GM18499 (cell line): ENCODE measurements at regions not wholly inside any gene's neighbourhood (a gene's known extent, or its start where the extent isn't known, plus 50 kb on each side); places are given as distances from the start of the nearest gene placed in this dataset.

ENCODE experiments used
- ATAC-seq: cut with Tn5 transposase; IDR thresholded peaks from one replicate; pipeline ENCODE4 v1.9.1; 2021; ENCODE audit warnings: moderate number of reproducible peaks; ENCODE audit not compliant: insufficient read depth, unreplicated experiment

DNA sequence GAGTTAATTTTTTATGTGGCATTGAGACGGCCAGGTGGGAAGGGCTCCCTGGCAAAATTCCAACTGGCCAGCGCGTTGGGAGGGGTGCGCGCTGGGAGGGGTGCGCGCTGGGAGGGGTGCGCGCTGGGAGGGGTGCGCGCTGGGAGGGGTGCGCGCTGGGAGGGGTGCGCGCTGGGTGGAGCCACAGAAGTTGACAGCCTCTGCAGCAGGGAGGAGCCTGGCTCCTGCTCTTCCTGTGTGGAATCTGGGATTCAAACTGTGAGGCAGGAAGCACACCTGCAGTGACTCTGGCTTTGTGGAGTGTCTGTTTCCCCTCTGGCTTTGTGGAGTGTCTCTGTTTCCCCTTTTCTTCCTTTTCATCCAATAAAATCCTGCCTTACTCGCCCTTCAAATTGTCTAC, 147.9 kb upstream of the CBLN2 start:
- no peak for ATAC-seq

DNA sequence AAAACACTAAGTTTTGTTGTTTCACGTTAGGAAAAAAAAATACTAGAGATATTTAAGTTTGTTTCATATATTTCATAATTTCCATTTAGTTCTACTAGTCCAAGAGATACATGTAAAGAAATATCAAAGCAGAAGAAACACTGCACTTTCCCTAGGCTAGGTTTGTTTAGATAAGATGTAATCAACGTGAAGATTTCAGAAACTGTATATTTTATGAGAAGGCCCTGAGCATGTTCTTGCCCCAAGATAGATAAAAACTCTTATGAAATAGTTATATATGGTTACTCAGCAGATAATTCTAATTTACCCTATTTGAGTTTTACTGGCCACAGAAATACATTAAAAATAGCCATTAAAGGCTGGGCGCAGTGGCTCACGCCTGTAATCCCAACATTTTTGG, 143.6 kb upstream of the CBLN2 start:
- ATAC-seq = no peak

DNA sequence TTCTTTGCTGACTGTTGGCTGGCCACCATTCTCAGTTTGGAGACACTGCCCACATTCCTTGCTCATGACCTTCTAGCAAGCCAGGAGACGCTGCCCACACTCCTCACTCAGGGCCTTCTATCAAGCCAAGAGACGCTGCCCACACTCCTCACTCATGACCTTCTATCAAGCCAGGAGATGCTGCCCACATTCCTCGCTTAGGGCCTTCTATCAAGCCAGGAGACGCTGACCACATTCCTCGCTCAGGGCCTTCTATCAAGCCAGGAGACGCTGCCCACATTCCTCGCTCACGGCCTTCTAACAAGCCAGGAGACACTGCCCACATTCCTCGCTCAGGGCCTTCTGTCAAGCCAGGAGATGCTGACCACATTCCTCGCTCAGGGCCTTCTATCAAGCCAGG, 131.3 kb upstream of the CBLN2 start:
- ATAC-seq = no peak

DNA sequence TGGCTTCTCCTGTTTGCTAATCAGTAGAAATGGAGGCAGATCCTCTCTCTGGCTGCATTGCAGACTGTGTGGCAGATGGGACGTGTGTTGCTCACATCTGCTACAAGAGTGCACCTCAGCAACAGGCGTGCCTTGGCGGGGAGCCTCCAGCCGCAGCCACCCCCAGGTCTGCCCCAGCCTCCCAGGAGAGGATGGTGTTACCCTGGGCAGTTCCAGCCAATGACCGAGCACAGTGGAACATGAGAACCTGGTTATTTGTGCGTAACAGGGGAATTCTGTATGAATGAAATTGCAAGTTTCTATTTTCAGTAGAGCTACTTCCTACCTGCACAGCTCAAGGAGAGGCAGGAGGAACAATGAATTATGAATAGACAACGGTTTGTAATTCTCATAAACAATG, 130.6 kb upstream of the CBLN2 start:
- peak; percentile 88 for ATAC-seq

DNA sequence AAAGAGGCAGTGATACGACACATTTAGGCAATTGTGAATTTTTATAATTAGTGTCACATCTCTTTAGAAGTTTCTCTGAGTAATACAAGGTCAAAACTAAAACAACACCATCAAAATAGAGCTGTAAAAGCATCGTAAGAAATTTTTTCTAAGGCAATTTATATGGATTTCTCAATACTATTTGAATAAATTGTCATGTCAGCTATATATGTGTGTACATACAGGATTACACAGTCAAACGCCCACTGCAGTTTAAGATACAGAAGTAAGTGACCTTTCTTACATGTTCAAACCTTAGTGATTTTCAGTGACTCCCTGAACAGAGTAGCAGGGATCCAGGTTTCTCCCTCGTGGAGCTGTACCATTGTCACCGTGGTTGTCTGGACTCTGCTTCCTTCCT, 129.1 kb upstream of the CBLN2 start:
- ATAC-seq = no peak

GRCh38 chr18:72672364-72673184, 128.4 kb upstream of the CBLN2 start:
- no peak for ATAC-seq

- no peak for ATAC-seq
Observed at GRCh38 chr18:72667932-72668331, 123.8 kb upstream of the CBLN2 start.

- peak; percentile 86 for ATAC-seq
Observed at GRCh38 chr18:72652990-72653593, 109.0 kb upstream of the CBLN2 start.

- no peak for ATAC-seq
Observed at GRCh38 chr18:72651033-72651432, 106.9 kb upstream of the CBLN2 start.

DNA sequence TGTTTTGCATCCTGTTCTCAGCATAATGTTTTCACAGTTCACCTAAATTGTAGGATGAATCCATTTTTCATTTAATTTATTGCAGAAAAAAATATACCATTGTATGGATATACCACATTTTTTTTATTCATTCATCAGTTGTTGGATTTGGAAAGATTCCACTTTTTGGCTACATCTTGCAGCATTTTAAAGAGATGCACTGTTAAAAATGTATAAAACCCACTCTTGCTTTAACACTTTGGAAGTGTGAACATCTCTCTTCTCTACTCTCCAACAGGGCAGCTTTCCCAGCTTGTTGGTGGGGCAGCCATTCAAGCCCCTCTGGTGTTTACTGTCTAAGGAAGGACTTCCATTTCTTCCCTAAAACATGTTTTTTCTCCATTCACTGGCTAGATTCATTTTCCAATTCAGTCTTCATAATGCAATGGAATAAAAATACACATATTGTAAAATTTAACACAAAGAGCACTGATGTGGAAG, 104.4 kb upstream of the CBLN2 start:
- no peak for ATAC-seq

- no peak for ATAC-seq
Observed at GRCh38 chr18:72648079-72648478, 103.9 kb upstream of the CBLN2 start.

DNA sequence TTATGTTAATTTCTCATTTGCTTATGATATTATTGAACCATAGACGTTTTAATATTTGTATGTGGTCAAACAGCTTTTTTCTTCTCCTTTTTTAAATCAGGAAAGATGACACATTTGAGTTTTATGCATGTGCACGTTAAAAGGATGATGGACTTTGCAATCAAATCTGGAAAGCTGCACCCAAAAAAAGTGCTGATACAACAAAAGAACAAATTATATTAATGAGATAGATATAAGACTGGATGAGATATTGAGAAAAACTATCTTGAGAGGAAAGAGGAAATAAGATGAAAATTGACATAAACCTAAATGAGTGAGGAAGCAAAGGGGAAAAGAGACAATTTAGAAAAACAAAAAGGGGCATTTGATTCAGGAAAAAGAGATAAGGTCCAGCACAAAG, 96.4 kb upstream of the CBLN2 start:
- ATAC-seq = no peak

DNA sequence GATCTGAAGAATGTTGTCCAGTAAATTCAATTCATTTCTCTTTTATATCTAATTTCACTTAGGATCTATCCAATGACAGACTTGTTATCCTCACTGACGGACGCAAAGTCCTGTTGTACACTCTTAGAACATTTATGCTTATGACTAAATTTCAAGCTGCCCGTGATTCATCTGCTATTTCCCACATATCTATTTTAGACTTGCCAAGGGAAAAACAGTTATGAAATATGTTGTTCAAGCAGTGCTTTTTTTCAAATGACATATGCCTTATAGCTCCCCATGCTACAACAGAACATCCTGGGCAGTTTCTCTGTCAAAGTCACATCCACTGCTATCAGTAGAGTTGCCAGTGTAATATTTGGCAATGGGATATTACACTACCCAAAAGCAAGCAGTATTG, 94.2 kb upstream of the CBLN2 start:
- no peak for ATAC-seq

- no peak for ATAC-seq
Observed at GRCh38 chr18:72637721-72638120, 93.6 kb upstream of the CBLN2 start.

- no peak for ATAC-seq
Observed at GRCh38 chr18:72637299-72637698, 93.2 kb upstream of the CBLN2 start.

- ATAC-seq = no peak
Observed at GRCh38 chr18:72636611-72637010, 92.5 kb upstream of the CBLN2 start.

- ATAC-seq = no peak
Observed at GRCh38 chr18:72634500-72634899, 90.4 kb upstream of the CBLN2 start.

DNA sequence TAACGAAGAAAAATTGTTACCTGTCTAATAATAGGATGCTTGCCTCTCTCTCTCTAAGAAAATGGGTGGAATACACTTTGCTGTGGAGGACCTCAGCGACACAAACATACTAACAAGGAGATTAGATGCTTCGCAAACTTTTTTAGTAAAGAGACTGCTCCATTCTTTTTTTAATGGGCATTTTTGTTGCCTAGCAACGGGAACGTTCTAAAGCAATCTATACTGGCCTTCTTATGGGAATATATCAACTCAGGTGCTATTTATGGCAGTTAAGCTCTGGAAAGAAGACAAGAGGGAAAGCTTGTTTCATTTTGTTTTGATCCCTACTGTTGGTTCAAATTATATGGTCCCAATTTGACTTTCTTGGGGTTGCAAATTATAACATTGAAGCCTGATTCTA, 86.8 kb upstream of the CBLN2 start:
- no peak for ATAC-seq

DNA sequence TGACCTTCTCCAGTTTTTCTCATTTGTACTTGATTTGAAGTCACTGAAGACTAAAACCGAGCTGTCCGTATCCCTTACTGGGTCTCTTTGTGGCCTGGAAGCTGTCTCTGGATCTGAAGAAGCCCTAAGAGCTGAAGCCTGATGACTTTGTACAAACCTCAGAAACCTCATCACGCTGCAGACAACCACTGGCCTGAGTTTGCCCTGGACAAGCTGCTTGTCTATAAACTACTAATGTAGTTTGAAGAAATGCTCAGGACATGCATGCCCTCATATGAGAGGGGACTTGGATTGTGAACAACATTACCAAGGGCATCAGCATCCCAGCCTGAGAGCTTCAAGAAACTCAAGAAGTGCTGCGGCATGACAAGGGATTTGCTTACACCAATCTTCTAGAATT, 79.3 kb upstream of the CBLN2 start:
- no peak for ATAC-seq

DNA sequence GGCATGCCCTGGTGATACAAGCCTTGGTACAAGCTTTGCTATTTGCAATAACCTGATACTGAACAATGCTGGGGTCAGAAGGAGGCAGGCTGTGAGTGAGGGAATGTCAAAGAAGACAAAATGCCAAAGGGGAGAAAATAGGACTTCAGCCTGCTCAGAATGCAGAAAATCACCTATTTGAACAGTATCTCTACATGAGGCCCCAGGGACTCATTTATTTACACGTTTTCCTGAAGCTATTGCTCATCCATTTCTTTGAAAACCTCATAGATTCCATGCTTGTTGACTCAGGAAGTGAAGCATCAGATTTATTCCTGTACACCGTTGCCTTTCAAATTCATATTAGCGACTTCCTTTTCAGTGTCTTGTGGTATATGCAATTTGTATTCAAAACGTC, 69.4 kb upstream of the CBLN2 start:
- ATAC-seq = no peak

- no peak for ATAC-seq
Observed at GRCh38 chr18:72612894-72613533, 68.9 kb upstream of the CBLN2 start.

DNA sequence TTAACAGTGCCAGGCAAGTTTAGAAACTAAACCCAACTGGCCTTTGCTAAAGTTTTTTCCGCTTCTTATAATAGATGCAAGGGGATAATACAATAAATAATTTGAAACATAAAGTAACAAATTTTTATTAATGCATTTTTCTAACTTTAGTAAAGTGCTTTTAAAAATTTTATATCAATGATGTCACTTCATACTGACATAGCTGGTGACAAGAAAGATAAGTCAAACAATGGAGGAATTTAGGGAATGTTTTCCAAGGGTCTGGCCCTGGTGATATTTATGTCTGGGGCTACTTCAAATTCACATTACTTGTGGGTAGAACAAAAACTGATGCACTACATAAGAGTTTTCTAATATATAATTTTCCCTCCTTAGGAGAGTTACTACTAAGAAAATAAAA, 61.2 kb upstream of the CBLN2 start:
- no peak for ATAC-seq
